ENCODE measurements at regions not wholly inside any gene's neighbourhood (a gene's known extent, or its start where the extent isn't known, plus 50 kb on each side); places are given as distances from the start of the nearest gene placed in this dataset.
"Not testable (repeated sequence)": the region's sequence is repeated elsewhere in the genome, so short reads cannot be mapped to it uniquely, and the experiment has no call there.

DNA sequence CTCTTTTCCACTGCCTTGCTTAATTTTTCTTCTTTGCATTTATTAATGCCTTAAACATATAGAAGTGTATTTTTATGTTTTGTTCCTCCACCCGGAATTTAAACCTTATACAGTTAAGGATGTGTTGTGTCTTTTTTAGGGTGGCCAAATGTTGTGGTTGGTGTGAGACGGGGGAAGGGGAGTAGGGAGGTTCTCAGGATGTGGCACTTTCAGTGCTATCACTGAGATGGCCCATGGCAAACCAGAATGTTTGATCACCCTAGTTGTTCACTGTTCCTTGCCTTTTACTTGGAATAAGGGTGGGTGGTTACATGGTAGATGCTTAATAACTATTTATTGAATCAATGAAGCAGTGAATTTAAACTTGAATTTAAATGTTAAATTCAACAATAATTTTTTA lies 216.0 kb upstream of the SLITRK1 start:
- TF ChIP-seq TAF1 (IDR thresholded peaks at IDR 0.05; ENCODE audit: borderline replicate concordance, low read depth, low read length): no peak
- no peak for TF ChIP-seq POLR2A (IDR thresholded peaks at IDR 0.05; ENCODE audit: low read depth, low read length)
- no peak for TF ChIP-seq POLR2AphosphoS5 (IDR thresholded peaks at IDR 0.05; ENCODE audit: low read depth, low read length)
- DNase-seq (ENCODE audit: insufficient read length) (no peak), FAIRE-seq (no peak)

DNA sequence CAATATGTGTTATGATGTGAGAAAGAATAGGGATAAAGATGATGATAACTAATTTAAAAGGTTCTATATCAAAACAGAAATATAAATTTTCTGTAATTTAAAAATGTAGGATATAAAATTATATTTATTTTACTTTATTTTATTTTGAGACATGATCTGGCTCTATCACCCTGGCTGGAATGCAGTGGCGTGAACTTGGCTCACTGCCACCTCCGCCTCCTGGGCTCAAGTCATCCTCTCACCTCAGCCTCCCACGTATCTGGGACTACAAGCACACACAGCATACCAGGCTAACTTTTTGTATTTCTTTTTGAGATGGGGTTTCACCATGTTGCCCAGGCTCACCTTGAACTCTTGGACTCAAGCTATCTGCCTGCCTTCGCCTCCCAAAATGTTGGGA lies 214.9 kb upstream of the SLITRK1 start:
- DNase-seq (ENCODE audit: insufficient read length) (no peak), FAIRE-seq (no peak)
- TF ChIP-seq TAF1 (IDR thresholded peaks at IDR 0.05; ENCODE audit: borderline replicate concordance, low read depth, low read length) (no peak), POLR2AphosphoS5 (IDR thresholded peaks at IDR 0.05; ENCODE audit: low read depth, low read length) (no peak), POLR2A (IDR thresholded peaks at IDR 0.05; ENCODE audit: low read depth, low read length) (no peak)

DNA sequence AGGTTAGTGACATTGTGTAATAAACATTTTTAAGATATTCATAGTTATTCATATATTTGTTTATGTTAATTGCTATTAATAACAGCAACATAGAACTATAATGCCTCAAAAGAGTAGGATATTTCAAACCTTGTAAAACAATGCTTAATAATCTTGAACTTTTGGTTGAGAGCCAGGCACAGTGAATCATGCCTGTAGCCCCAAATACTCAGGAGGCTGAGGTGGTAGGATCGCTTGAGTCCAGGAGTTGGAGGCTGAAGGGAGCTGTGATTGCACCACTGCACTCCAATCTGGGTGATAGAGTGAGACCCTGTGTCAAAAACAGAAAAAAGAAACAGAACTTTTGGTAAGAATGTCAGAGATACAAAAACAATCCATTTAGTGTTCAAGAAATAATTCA lies 213.9 kb upstream of the SLITRK1 start:
- TF ChIP-seq TAF1 (IDR thresholded peaks at IDR 0.05; ENCODE audit: borderline replicate concordance, low read depth, low read length) (no peak), POLR2AphosphoS5 (IDR thresholded peaks at IDR 0.05; ENCODE audit: low read depth, low read length) (no peak), POLR2A (IDR thresholded peaks at IDR 0.05; ENCODE audit: low read depth, low read length) (no peak)
- FAIRE-seq (no peak), DNase-seq (ENCODE audit: insufficient read length) (no peak)

DNA sequence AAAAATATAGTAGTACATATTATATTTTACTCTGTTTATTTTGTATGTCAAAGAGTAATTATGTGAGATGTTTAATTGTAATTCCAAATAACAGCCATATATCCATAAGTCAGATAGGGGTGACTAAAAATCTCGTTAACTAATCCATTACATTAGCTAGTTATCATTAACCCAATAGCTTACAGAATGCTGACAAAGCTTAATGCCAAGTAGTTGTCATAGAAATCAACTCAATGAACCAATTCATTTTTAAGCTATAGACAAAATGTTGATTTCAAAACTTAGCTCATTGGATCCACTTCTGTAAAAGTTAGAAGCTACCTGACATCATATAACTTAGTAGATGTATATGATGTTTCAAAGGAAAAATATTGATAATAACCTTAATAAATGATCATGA lies 206.7 kb upstream of the SLITRK1 start:
- no peak for FAIRE-seq
- no peak for DNase-seq (ENCODE audit: insufficient read length)
- no peak for TF ChIP-seq POLR2A (IDR thresholded peaks at IDR 0.05; ENCODE audit: low read depth, low read length)
- TF ChIP-seq POLR2AphosphoS5 (IDR thresholded peaks at IDR 0.05; ENCODE audit: low read depth, low read length): no peak
- no peak for TF ChIP-seq TAF1 (IDR thresholded peaks at IDR 0.05; ENCODE audit: borderline replicate concordance, low read depth, low read length)

DNA sequence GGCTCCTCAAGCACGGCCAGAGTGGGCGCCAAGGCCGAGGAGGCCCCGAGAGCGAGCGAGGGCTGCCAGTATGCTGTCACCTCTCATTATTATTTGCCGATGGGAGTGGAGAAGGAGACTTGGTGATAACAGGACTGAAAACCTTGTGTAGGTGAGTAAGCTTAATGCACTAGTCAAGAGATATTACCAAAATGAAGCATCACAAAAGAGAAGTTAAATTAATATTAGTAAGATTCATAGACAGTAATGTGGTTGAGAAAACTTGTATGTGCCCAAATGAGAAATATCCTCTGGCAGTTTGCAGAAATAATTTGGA lies 204.5 kb upstream of the SLITRK1 start:
- TF ChIP-seq TAF1 (IDR thresholded peaks at IDR 0.05; ENCODE audit: borderline replicate concordance, low read depth, low read length): no peak
- no peak for TF ChIP-seq POLR2AphosphoS5 (IDR thresholded peaks at IDR 0.05; ENCODE audit: low read depth, low read length)
- DNase-seq (ENCODE audit: insufficient read length) (no peak), FAIRE-seq (no peak)

DNA sequence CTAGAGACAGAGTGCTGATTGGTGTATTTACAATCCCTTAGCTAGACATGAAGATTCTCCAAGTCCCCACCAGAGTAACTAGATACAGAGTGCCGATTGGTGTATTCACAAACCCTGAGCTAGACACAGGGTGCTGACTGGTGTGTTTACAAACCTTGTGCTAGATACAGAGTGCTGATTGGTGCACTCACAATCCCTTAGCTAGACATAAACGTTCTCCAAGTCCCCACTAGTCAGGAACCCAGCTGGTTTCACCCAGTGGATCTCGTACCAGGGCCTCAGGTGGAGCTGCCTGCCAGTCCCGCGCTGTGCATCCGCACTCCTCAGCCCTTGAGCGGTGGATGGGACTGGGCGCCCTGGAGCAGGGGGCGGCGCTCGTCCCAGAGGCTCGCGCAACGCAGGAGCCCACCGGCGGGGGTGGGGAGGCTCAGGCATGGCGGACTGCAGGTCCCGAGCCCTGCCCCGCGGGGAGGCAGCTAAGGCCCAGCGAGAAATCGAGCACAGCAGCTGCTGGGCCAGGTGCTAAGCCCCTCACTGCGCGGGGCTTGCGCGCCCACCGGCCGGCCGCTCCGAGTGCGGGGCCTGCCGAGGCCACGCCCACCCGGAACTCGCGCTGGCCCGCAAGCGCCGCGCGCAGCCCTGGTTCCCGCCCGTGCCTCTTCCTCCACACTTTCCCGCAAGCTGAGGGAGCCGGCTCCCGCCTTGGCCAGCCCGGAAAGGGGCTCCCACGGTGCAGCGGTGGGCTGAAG lies 204.0 kb upstream of the SLITRK1 start:
- not testable (repeated sequence) for DNase-seq (ENCODE audit: insufficient read length); FAIRE-seq

DNA sequence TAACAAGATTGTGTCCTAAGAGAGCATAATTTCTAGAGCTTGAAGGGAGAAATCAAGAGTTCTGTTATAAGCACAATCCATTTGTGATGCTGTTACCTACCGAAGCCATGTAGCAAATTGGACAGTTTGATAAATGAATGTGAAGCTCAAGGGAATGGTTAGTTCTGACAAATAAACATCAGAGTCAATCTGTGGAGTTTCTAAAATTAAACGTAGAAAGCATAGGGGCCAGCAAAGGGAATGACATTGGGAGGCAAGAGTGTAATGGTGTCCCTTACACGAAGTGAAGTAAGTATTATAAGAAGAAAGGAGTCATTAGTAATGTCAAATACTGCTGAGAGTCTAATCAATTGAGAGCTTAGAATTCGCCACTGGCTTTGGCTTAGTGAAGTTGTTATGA lies 200.2 kb upstream of the SLITRK1 start:
- TF ChIP-seq TAF1 (IDR thresholded peaks at IDR 0.05; ENCODE audit: borderline replicate concordance, low read depth, low read length): no peak
- TF ChIP-seq POLR2A (IDR thresholded peaks at IDR 0.05; ENCODE audit: low read depth, low read length): no peak
- DNase-seq (ENCODE audit: insufficient read length) (no peak), FAIRE-seq (no peak)

DNA sequence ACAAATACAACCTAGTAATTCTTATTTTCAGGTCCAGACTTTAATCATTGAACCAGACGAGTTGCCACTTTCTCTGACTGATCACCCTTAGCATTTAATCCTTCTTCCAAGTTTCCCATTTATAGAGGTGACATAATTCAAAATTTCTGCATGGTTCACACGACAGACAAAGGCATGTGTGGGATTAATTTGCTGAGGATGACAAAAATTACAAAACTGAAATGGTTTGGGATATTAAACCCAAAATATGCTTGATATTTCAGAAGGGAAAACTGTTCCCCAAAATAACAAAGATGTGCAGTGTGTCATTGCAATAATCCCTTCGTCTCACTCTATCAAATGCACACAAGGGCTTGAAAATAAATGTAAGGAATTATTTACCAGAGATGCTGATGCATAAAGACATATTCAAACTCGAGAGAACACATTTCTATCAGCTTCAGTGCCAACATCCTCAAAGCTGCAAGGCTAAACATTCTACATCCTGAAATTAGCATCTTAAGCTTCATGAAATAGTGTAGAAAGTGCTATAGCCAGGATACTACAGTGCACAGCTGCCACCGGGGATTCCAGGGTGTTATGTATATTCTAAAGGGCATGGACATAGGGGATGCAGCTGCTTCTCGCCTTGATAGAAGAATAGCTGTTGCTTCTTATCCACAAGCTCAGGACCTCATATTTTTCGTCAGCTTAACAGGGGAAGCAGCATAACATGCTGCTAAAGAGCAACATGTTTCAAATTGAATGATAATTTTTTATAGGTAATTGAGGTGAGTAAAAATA lies 198.7 kb upstream of the SLITRK1 start:
- TF ChIP-seq TAF1 (IDR thresholded peaks at IDR 0.05; ENCODE audit: borderline replicate concordance, low read depth, low read length) (no peak), POLR2AphosphoS5 (IDR thresholded peaks at IDR 0.05; ENCODE audit: low read depth, low read length) (no peak), POLR2A (IDR thresholded peaks at IDR 0.05; ENCODE audit: low read depth, low read length) (no peak)
- FAIRE-seq: no peak
- DNase-seq (ENCODE audit: insufficient read length): no peak

DNA sequence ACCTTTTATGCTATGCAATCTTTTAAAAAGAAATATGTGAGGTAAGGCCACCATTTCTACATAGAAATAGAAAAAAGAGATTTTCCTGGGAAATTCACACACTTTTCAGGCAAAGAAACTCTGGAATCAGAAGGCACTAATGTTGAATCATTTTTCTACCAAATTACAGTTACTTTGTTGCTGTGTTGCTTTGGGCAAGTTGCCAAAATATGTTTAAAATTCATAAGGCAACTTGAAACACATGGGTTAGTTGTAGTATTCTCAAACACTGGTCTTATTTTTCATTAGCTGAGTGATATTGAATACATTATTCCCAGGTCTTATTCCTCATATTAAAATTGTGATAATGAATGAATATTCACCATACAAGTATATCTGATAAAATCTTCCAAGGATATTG lies 195.0 kb upstream of the SLITRK1 start:
- FAIRE-seq (no peak), DNase-seq (ENCODE audit: insufficient read length) (no peak)
- TF ChIP-seq TAF1 (IDR thresholded peaks at IDR 0.05; ENCODE audit: borderline replicate concordance, low read depth, low read length): no peak
- no peak for TF ChIP-seq POLR2A (IDR thresholded peaks at IDR 0.05; ENCODE audit: low read depth, low read length)
- no peak for TF ChIP-seq POLR2AphosphoS5 (IDR thresholded peaks at IDR 0.05; ENCODE audit: low read depth, low read length)

DNA sequence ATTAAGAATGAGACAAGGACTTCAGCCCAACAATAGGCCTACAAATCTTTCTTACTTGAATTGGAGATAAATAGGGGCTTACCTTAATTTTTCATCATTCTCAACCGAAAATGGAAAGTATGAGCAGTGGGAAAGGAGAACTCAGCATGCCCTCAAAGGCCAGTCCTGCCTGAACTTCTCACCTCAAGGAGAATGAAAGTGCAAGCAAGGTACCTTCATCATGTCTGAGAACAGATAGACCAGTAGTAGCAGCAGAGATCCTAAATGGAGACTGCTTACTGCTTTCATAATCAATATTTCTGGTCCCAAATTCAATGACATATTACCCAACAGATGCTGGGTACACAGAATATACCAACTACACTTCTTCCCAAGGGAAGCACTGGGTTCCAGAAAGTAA lies 194.0 kb upstream of the SLITRK1 start:
- TF ChIP-seq POLR2A (IDR thresholded peaks at IDR 0.05; ENCODE audit: low read depth, low read length) (no peak), TAF1 (IDR thresholded peaks at IDR 0.05; ENCODE audit: borderline replicate concordance, low read depth, low read length) (no peak), POLR2AphosphoS5 (IDR thresholded peaks at IDR 0.05; ENCODE audit: low read depth, low read length) (no peak)
- no peak for FAIRE-seq

DNA sequence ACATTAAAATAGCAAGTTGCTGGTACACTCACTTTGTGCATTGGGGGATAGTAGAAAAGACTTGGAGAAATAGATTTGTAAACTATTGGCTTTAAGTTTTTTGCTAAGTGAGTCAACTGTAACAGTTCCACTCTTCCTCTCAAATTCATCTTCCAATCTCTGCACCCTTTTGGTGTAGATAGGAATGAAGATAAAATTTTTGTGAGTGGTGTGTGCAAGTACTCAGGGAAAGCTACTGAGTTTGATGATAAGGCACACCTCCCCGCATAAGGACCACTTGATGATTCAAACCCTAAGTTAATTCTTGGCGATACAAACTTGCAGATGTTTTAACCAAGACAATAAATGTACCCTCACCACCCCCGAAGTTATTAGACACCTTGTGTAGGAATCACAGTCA lies 168.3 kb upstream of the SLITRK1 start:
- DNase-seq (ENCODE audit: insufficient read length) (no peak), FAIRE-seq (no peak)
- TF ChIP-seq TAF1 (IDR thresholded peaks at IDR 0.05; ENCODE audit: borderline replicate concordance, low read depth, low read length) (no peak), POLR2AphosphoS5 (IDR thresholded peaks at IDR 0.05; ENCODE audit: low read depth, low read length) (no peak), POLR2A (IDR thresholded peaks at IDR 0.05; ENCODE audit: low read depth, low read length) (no peak)

More for the DNA sequence above, 194.0 kb upstream of the SLITRK1 start:
- no peak for DNase-seq (ENCODE audit: insufficient read length)

DNA sequence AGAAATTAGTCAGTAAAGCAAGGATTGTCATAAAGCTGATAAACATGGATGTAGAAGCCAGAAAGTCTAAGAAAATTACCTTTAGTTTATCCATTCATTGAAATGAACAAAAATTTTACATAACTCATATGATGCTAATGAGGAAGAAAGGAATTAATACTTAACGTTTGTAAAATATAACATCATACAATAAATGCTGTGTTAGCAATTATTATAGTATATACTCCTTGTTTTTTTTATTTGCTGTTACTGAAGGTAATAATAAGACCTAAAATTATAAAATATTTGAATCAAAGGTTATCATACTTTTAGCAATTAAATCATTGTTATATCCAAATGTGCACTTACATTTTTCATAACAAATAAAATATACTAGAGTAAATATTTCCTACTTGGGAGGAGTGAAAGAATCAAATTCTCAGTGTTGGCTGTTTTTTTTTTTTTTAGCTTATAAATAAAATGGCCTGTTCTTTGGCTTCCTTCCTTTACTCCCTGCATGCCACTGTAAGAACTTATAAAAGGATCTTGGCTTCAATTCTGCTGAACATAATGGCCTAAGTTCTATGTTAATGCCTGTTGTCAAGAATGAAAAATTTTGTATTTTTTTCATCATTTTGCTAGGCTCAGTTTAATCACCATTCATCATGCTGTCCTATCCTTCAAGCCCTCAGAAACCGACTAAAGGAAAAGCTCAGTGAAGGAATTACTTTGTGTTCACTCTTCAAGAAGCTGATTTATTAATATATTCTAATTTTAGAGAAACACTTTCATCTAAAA lies 167.4 kb upstream of the SLITRK1 start:
- FAIRE-seq (no peak), DNase-seq (ENCODE audit: insufficient read length) (no peak)
- TF ChIP-seq TAF1 (IDR thresholded peaks at IDR 0.05; ENCODE audit: borderline replicate concordance, low read depth, low read length) (no peak), POLR2A (IDR thresholded peaks at IDR 0.05; ENCODE audit: low read depth, low read length) (no peak), POLR2AphosphoS5 (IDR thresholded peaks at IDR 0.05; ENCODE audit: low read depth, low read length) (no peak)
